Stomach (tissue), 8 donors: ENCODE measurements at regions not wholly inside any gene's neighbourhood (a gene's known extent, or its start where the extent isn't known, plus 50 kb on each side); places are given as distances from the start of the nearest gene placed in this dataset.

Experiments used
- DNase-seq, 2 donors: peaks; one replicate each; pipeline versions ENCODE4 v3.0.0 to v3.0.0-alpha.2; 2013 to 2019
- H3K27ac ChIP-seq, 5 donors: fragments of 200-600 bp in 4 of 5; sonication (generic) in 4 of 5; one replicate each; pipeline ENCODE4 v1.5.1; 2013 to 2019; ENCODE audit warnings: mild to moderate bottlenecking in 1 of 5, moderate library complexity in 1 of 5
- H3K27me3 ChIP-seq, 3 donors: fragments of 200-600 bp; sonication (generic); one replicate each; pipeline ENCODE4 v1.5.1; 2017 to 2019; ENCODE audit warnings: mixed run types in 1 of 3
- H3K36me3 ChIP-seq, 4 donors: fragments of 200-600 bp; sonication (generic); 1 replicate in 3 of 4; 2 replicates in 1 of 4; pipeline ENCODE4 v1.5.1; 2016 to 2019
- H3K4me1 ChIP-seq, 4 donors: fragments of 200-600 bp; sonication (generic); one replicate each; pipeline ENCODE4 v1.5.1; 2016 to 2019
- H3K4me3 ChIP-seq, 4 donors: fragments of 200-600 bp; sonication (generic) in 3 of 4; one replicate each; pipeline ENCODE4 v1.5.1; 2016 to 2019; ENCODE audit warnings: mild to moderate bottlenecking in 1 of 4
- H3K9me3 ChIP-seq, 4 donors: fragments of 200-600 bp; sonication (generic); one replicate each; pipeline ENCODE4 v1.5.1; 2016 to 2019
- CTCF ChIP-seq, 7 experiments: fragments of 450-650 bp in 4 of 7; fragments of 200-600 bp in 3 of 7; sonication (generic) in 3 of 7; IDR thresholded peaks; one replicate each; pipeline ENCODE4 v1.5.1; 2016 to 2019; ENCODE audit warnings: antibody characterized with exemption in 7 of 7, control low read depth in 2 of 7, mild to moderate bottlenecking in 1 of 7
- EP300 ChIP-seq: sonication (generic); formaldehyde crosslinking; IDR thresholded peaks from one replicate; pipeline ENCODE4 v1.6.1; 2017; ENCODE audit warnings: antibody characterized with exemption
- POLR2A ChIP-seq, 4 donors: fragments of 450-650 bp; IDR thresholded peaks; one replicate each; pipeline ENCODE4 v1.6.1; 2016; ENCODE audit warnings: antibody characterized with exemption in 4 of 4, control low read depth in 2 of 4, mild to moderate bottlenecking in 1 of 4, moderate library complexity in 1 of 4
- POLR2AphosphoS5 ChIP-seq, 3 donors: sonication (generic); formaldehyde crosslinking; IDR thresholded peaks; one replicate each; pipeline ENCODE4 v1.6.1; 2016; ENCODE audit warnings: antibody characterized with exemption in 3 of 3
- WGBS, 5 donors: extraction: QIAGEN DNeasy Blood & Tissue Kit in 3 of 5; methylation state at CpG; one replicate each; pipeline versions ENCODE4 v1.1.5 to v1.1.7; 2013 to 2018; 5-methylcytosine and 5-hydroxymethylcytosine counted together
- intact Hi-C: fragments of 100-400 bp; cut with DNase I; formaldehyde crosslinking; loops from one replicate; pipeline ENCODE4 v1.15.1; 2023; ENCODE audit warnings: low total_unique reads
- donor health status: healthy with polysubstance abuse.
- donor health status: Bipolar disorder and iron deficiency.
- donor health status: healthy.

DNA sequence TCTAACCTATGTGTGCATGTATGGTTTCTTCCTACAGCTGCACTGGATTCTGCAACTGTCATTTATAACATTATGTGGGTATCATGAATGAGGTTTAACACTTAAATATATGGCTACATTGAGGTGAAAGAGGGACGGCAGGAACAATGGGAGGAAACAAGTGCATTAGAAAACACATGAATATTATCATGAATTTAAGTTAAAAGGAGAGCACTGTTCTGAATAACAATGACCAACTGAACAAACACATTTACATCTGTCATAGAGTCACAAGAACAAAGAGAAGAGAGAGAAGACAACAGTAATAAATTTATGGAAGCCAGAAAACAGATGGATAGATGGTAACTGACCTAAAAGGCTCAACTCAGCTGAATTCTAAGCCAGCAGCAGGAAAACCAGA is 527.1 kb upstream of the DIPK2B start:
- no peak overlapping the region for H3K4me3 ChIP-seq
- no peak for TF ChIP-seq EP300
- TF ChIP-seq POLR2A (IDR thresholded peaks at IDR 0.05) = no peak
- TF ChIP-seq CTCF (IDR thresholded peaks at IDR 0.05) = no peak
- no peak for TF ChIP-seq POLR2AphosphoS5 (IDR thresholded peaks at IDR 0.05)
- H3K4me1 ChIP-seq = no peaks in the 10 kb centered on the region
- H3K27ac ChIP-seq = no peak overlapping the region
- no peaks in the 10 kb centered on the region for H3K9me3 ChIP-seq
- intact Hi-C loops = no loop called here
- H3K36me3 ChIP-seq = no peaks in the 10 kb centered on the region
- WGBS, 5 donors = 63 to 90% (median 80%) methylated on average over 1 of the region's 1 CpG
- no peaks in the 10 kb centered on the region for H3K27me3 ChIP-seq
- DNase-seq = no peak

DNA sequence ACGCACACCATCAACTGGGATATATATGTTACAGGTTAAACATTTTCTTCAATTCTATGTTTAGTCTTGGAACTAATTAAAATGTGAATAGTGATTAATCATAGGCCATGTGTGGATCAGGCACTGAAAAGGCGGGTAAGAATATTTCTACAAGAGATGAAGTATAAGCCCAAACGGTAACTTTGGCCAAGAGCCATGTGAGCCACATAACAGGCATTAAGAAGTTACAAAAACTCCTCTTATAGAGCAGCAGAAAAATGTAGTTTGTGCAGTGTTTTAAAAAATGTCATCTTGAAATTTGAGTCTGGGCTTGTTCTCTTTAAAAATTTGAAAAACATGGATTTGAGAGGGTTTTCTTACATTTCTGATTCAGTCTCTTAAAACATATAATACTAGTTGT is 521.8 kb upstream of the DIPK2B start:
- intact Hi-C loops = no loop called here
- Histone ChIP-seq H3K27ac (no peak overlapping the region), H3K36me3 (no peaks in the 10 kb centered on the region), H3K4me1 (no peaks in the 10 kb centered on the region), H3K9me3 (no peaks in the 10 kb centered on the region), H3K4me3 (no peak overlapping the region), H3K27me3 (no peaks in the 10 kb centered on the region)
- no peak for DNase-seq
- WGBS, 5 donors = 64 to 80% (median 67%) methylated on average over 3 of the region's 3 CpGs
- TF ChIP-seq POLR2A (IDR thresholded peaks at IDR 0.05) = no peak
- no peak for TF ChIP-seq POLR2AphosphoS5 (IDR thresholded peaks at IDR 0.05)
- TF ChIP-seq CTCF (IDR thresholded peaks at IDR 0.05) = no peak
- no peak for TF ChIP-seq EP300

DNA sequence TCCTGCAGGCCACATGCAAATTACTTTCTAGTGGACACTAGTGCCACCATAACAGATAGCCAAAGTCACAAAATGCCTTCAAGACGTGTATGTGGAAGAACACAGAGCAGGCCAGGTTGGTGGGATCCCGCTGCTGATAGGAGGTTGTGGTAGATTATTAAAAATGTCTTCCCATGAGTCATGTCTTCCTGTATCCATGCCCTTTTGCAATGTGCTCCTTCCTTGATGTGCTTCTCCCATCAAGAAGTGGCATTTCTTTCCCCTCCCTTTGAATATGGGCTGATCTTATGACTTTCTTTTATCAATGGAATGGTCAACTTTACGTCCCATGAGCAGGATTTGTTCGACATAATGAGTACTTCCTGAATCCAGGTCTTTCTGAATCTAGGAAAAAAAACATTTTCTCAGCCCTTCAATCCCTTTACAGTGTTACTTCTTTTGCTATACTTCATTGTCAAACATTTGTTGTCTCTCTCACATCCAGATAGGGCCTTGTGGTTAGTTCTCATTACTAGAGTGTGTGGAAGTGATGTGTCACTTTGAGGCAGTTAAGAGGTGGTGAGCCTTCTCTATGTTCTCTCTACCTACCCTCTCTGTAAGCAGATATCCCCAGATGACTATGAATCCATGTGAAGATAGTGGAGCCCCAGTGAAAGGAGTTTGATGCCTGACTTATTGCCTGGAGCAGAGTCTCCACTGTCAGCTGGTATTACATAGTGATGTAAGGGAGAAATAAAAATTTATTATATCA is 519.2 kb upstream of the DIPK2B start:
- TF ChIP-seq POLR2A (IDR thresholded peaks at IDR 0.05) (no peak), CTCF (IDR thresholded peaks at IDR 0.05) (no peak), POLR2AphosphoS5 (IDR thresholded peaks at IDR 0.05) (no peak), EP300 (no peak)
- H3K9me3 ChIP-seq = no peaks in the 10 kb centered on the region
- no peak overlapping the region for H3K4me3 ChIP-seq
- H3K4me1 ChIP-seq = no peaks in the 10 kb centered on the region
- WGBS, 5 donors = 83 to 92% (median 88%) methylated on average over 4 of the region's 4 CpGs
- no peaks in the 10 kb centered on the region for H3K36me3 ChIP-seq
- DNase-seq = no peak
- intact Hi-C loops = no loop called here
- H3K27me3 ChIP-seq = peaks cover 0 to 3% (median 0%) of the 10 kb centered on the region in 3 donors
- no peak overlapping the region for H3K27ac ChIP-seq

- WGBS, 5 donors = 68 to 100% (median 89%) methylated on average over 1 of the region's 1 CpG
- intact Hi-C loops = no loop called here
Observed at GRCh38 chrX:45718676-45719075, 518.0 kb upstream of the DIPK2B start.

More at GRCh38 chrX:45718676-45719075, 518.0 kb upstream of the DIPK2B start:
- Histone ChIP-seq H3K27me3 (peaks cover 0 to 3% (median 0%) of the 10 kb centered on the region in 3 donors), H3K36me3 (no peaks in the 10 kb centered on the region), H3K27ac (no peak overlapping the region), H3K9me3 (no peaks in the 10 kb centered on the region), H3K4me3 (no peak overlapping the region), H3K4me1 (no peaks in the 10 kb centered on the region)
- DNase-seq = no peak
- TF ChIP-seq EP300 (no peak), CTCF (IDR thresholded peaks at IDR 0.05) (no peak), POLR2A (IDR thresholded peaks at IDR 0.05) (no peak), POLR2AphosphoS5 (IDR thresholded peaks at IDR 0.05) (no peak)
